Stimulated activated naive CD8-positive, alpha-beta T cell treated with anti-CD3 and anti-CD28 coated beads, Interleukin-15, amount 100 ng/mL, for 72 hours (primary cell): ENCODE measurements at regions not wholly inside any gene's neighbourhood (a gene's known extent, or its start where the extent isn't known, plus 50 kb on each side); places are given as distances from the start of the nearest gene placed in this dataset.

Source experiments
- ATAC-seq: fragments of 150-1000 bp; cut with Tn5 transposase; 2 replicates; pipeline ENCODE4 v1.10.0; 2021; ENCODE audit warnings: mild to moderate bottlenecking, moderate library complexity
- DNase-seq, 2 donors: peaks; one replicate each; pipeline ENCODE4 v3.0.0; 2021 to 2022
- H3K27ac Mint-ChIP-seq, 2 donors: one replicate each; pipeline ENCODE4 v1.8.0; 2022; ENCODE audit warnings: mild to moderate bottlenecking in 2 of 2, mixed read lengths in 2 of 2, moderate library complexity in 2 of 2
- H3K27me3 Mint-ChIP-seq: one replicate; pipeline ENCODE4 v1.8.0; 2022; ENCODE audit warnings: mixed read lengths
- H3K4me1 Mint-ChIP-seq: one replicate; pipeline ENCODE4 v1.8.0; 2022; ENCODE audit warnings: mild to moderate bottlenecking, mixed read lengths
- H3K4me3 Mint-ChIP-seq, 2 donors: one replicate each; pipeline ENCODE4 v1.8.0; 2022; ENCODE audit warnings: mild to moderate bottlenecking in 2 of 2, mixed read lengths in 2 of 2, moderate library complexity in 1 of 2
- H3K9me3 Mint-ChIP-seq, 2 donors: one replicate each; pipeline ENCODE4 v1.8.0; 2022; ENCODE audit warnings: mixed read lengths in 2 of 2

DNA sequence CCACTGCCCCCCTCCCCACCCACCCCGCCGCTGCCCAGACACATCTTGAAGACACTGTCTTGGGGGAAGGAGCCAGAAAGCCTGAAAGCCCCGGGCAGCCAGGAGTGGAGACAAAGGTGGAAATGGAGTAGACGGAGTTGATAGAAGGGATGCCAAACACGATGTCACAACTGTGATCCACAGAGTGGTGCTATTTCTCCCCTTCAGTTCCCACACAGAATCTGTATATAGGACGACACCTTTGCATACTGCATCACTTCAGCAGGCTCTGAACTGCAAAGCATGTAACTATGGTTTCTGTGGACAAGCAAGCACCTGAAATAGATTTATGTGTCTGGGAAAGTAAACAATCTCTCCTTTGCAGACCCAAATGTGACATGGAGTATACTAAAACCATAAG lies 56.4 kb upstream of the F13A1 start:
- no peak overlapping the region for H3K4me3 Mint-ChIP-seq
- no peaks in the 10 kb centered on the region for H3K4me1 Mint-ChIP-seq
- peaks cover 0 to 5% of the 10 kb centered on the region in 2 donors for H3K9me3 Mint-ChIP-seq
- DNase-seq, result no peak
- no peak overlapping the region for H3K27ac Mint-ChIP-seq
- H3K27me3 Mint-ChIP-seq, result no peaks in the 10 kb centered on the region
- no peak for ATAC-seq

DNA sequence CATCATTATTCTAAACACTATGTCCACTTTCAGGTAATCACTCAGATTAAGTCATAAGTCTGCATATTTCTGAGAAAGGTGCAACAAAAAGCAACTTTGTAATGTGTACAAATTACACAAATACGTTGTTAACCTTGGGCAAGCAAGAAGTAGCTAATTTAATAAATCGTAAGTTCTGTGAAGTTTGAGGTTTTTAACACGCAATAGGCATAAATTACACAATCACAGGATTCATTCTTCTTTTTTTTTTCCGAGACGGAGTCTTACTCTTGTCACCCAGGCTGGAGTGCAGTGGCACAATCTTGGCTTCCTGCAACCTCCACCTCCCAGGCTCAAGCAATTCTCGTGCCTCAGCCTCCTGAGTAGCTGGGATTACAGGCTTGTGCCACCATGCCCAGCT lies 57.2 kb upstream of the F13A1 start:
- DNase-seq, result no peak
- Mint-ChIP-seq H3K4me3 (no peak overlapping the region), H3K9me3 (peaks cover 0 to 5% of the 10 kb centered on the region in 2 donors), H3K4me1 (no peaks in the 10 kb centered on the region), H3K27me3 (no peaks in the 10 kb centered on the region), H3K27ac (no peak overlapping the region)
- no peak for ATAC-seq

GRCh38 chr6:6379573-6379972 lies 59.1 kb upstream of the F13A1 start:
- peaks cover 0 to under 1% of the 10 kb centered on the region in 2 donors for H3K9me3 Mint-ChIP-seq
- ATAC-seq, result no peak
- no peaks in the 10 kb centered on the region for H3K27me3 Mint-ChIP-seq
- H3K27ac Mint-ChIP-seq, result no peak overlapping the region
- no peak overlapping the region for H3K4me3 Mint-ChIP-seq
- no peaks in the 10 kb centered on the region for H3K4me1 Mint-ChIP-seq
- DNase-seq, result no peak

DNA sequence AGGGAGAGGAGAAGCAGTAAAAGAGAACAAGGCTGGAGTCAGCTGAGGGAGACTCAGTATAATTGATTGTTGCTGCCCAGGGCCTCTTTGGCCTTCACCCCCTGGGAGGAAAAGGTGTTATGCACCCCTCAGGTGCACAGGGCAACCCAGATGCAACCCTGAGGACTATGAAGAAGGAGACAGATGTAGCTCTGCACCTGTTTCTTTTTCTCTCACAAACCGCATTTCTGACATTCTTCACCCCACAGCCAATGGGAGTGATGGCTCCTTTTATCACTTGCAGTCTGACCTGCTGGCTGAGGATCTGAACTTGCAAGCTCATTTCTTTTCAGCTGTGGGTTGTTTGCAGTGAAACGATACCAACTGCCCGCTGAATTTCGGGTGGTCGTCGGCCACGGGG lies 64.1 kb upstream of the F13A1 start:
- ATAC-seq (no peak), DNase-seq (no peak)
- no peaks in the 10 kb centered on the region for H3K4me1 Mint-ChIP-seq
- no peak overlapping the region for H3K4me3 Mint-ChIP-seq
- no peaks in the 10 kb centered on the region for H3K9me3 Mint-ChIP-seq
- H3K27ac Mint-ChIP-seq, result no peak overlapping the region
- peaks cover 9% of the 10 kb centered on the region for H3K27me3 Mint-ChIP-seq

DNA sequence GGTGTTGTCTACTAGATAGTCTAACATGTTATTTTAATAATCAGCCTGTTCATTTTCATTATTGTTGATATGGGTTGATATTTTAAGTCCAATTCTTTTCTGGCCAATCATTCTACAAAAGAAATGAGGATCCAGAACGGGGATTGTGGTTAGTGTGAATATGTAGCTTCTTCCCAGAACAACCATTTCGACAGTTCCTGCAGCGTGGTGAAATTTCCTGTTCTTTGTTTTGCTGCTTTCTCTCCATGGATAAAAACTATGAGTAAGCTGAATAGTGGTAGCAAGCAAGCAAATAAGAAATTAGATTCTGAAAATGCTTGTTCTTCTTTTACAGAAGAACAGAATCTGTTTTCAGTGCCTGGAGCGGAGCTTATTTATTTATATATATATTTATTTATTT lies 65.5 kb upstream of the F13A1 start:
- ATAC-seq, result no peak
- no peaks in the 10 kb centered on the region for H3K9me3 Mint-ChIP-seq
- no peak overlapping the region for H3K27ac Mint-ChIP-seq
- no peaks in the 10 kb centered on the region for H3K4me1 Mint-ChIP-seq
- DNase-seq, result no peak
- H3K4me3 Mint-ChIP-seq, result no peak overlapping the region
- peaks cover 9% of the 10 kb centered on the region for H3K27me3 Mint-ChIP-seq

- no peak overlapping the region for H3K4me3 Mint-ChIP-seq
- no peaks in the 10 kb centered on the region for H3K9me3 Mint-ChIP-seq
- H3K27me3 Mint-ChIP-seq, result peaks cover 21% of the 10 kb centered on the region
- ATAC-seq (no peak), DNase-seq (no peak)
- H3K4me1 Mint-ChIP-seq, result no peaks in the 10 kb centered on the region
- no peak overlapping the region for H3K27ac Mint-ChIP-seq
These were observed 70.6 kb upstream of the F13A1 start for GRCh38 chr6:6390849-6391602.

DNA sequence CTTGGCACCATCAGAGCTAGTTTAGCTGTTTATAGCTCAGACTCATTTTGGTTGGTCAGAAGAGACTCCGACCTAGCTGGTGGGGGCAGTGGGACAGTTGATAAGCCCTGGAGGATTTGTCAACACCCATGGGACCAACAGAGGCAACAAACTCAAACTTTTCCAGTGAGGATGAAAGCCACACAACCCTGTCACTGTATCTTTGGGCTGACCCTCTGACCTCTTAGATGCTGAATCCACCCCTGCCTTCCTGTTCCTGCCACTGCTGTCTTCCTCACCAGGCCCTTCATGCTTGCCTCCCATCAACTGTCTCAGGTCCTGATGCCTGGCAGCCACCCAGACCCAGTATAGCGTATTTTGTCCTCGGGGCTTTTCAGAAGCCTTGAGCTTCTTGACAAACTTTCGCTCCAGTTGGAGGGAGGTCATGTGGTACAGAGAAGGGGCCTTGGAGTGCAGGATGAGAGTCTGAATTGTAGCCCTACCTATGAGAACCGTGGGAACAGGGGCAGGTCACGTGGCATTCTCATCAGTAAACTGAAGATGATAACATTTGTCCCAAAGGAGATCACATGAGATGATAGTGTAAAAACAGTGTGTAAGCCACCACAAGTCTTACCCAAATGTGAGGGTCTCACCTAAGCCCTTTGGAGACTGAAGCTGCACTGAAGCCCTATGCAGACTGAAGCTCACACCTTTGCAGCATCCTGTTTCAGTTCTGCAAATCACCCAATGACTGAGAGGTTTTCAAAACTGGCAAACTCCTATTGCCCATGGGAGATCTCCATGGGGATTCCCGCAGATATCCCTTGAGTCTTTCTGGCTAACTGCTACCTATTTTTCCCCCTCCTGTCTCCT lies 72.0 kb upstream of the F13A1 start:
- Mint-ChIP-seq H3K4me3 (no peak overlapping the region), H3K27ac (peak overlapping the region in 1 of 2 donors; percentile 50), H3K9me3 (no peaks in the 10 kb centered on the region), H3K27me3 (peaks cover 35% of the 10 kb centered on the region), H3K4me1 (no peaks in the 10 kb centered on the region)
- DNase-seq (no peak), ATAC-seq (no peak)

GRCh38 chr6:6393069-6393529 lies 72.6 kb upstream of the F13A1 start:
- H3K9me3 Mint-ChIP-seq, result no peaks in the 10 kb centered on the region
- H3K27me3 Mint-ChIP-seq, result peaks cover 32% of the 10 kb centered on the region
- H3K27ac Mint-ChIP-seq, result no peak overlapping the region
- DNase-seq (no peak), ATAC-seq (no peak)
- no peak overlapping the region for H3K4me3 Mint-ChIP-seq
- no peaks in the 10 kb centered on the region for H3K4me1 Mint-ChIP-seq

GRCh38 chr6:6395581-6396197 lies 75.2 kb upstream of the F13A1 start:
- Mint-ChIP-seq H3K4me1 (no peaks in the 10 kb centered on the region), H3K4me3 (no peak overlapping the region), H3K27ac (no peak overlapping the region), H3K27me3 (peaks cover 26% of the 10 kb centered on the region), H3K9me3 (no peaks in the 10 kb centered on the region)
- no peak for DNase-seq
- no peak for ATAC-seq

DNA sequence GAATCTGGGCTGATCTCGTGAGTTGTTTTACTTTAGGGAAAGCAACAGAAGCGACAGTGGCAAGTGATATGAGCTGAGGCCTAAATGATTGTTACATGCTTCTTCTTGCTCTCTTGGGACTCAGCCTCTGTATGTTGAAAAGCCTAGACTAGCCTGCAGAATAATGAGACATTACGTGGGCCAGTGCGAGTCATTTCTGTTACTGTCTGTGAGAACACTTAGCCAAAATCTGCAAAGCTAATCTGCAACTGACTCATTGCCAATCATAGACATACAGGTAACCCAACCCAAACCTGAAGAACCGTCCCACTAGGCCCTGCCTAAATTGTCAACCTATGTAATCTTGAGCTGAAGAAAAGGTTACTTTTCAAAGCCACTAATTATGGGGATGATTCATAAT lies 77.4 kb upstream of the F13A1 start:
- ATAC-seq (no peak), DNase-seq (no peak)
- Mint-ChIP-seq H3K4me3 (no peak overlapping the region), H3K27ac (no peak overlapping the region), H3K4me1 (no peaks in the 10 kb centered on the region), H3K9me3 (peaks cover 0 to 7% of the 10 kb centered on the region in 2 donors), H3K27me3 (peaks cover 26% of the 10 kb centered on the region)

DNA sequence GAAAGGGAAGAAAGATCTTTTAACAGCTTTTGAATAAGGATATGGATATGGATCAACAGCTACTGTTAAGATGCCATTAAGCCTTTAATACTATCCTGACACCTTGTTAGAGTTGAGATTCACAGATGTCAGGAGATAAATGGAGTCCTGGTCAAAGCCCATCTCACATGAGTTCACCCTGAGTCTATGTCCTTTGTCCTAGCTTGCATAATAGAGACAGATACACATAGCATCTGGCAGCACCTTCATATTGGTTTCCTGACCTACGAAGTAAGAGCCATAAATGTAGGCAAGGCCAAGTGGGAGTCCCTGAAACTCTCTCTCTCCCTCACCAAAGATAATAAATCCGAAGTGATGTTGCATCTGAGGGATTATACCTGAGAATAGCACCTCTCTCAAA lies 79.1 kb upstream of the F13A1 start:
- Mint-ChIP-seq H3K27ac (no peak overlapping the region), H3K27me3 (peaks cover 17% of the 10 kb centered on the region), H3K4me3 (no peak overlapping the region), H3K4me1 (no peaks in the 10 kb centered on the region), H3K9me3 (peaks cover 0 to 7% of the 10 kb centered on the region in 2 donors)
- ATAC-seq (no peak), DNase-seq (no peak)

GRCh38 chr6:6401401-6401800 lies 80.9 kb upstream of the F13A1 start:
- no peak for DNase-seq
- H3K9me3 Mint-ChIP-seq, result peaks cover 0 to 7% of the 10 kb centered on the region in 2 donors
- no peak overlapping the region for H3K4me3 Mint-ChIP-seq
- H3K27ac Mint-ChIP-seq, result no peak overlapping the region
- peaks cover 10% of the 10 kb centered on the region for H3K27me3 Mint-ChIP-seq
- no peaks in the 10 kb centered on the region for H3K4me1 Mint-ChIP-seq
- no peak for ATAC-seq

DNA sequence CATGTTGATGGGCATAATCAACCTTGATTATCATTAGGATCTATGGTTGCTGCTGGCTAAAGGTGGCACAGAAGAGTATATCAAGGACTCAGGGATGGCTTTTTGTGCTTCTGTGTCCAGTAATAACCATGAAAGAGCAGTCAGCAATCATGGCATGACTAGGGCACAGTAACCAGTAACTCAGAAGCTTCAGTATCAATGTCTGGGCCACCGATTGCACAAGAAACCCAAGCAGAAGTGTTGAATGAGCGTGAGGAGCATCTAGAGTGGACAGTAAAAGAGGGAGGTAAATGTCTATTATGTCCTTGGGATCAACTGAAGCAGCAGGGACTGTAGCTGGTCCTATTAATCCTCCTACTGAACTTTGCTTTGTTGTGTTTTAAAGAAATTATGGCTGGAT lies 81.5 kb upstream of the F13A1 start:
- Mint-ChIP-seq H3K27me3 (peaks cover 4% of the 10 kb centered on the region), H3K4me1 (no peaks in the 10 kb centered on the region), H3K4me3 (no peak overlapping the region), H3K9me3 (peaks cover 0 to 7% of the 10 kb centered on the region in 2 donors), H3K27ac (no peak overlapping the region)
- DNase-seq (no peak), ATAC-seq (no peak)

DNA sequence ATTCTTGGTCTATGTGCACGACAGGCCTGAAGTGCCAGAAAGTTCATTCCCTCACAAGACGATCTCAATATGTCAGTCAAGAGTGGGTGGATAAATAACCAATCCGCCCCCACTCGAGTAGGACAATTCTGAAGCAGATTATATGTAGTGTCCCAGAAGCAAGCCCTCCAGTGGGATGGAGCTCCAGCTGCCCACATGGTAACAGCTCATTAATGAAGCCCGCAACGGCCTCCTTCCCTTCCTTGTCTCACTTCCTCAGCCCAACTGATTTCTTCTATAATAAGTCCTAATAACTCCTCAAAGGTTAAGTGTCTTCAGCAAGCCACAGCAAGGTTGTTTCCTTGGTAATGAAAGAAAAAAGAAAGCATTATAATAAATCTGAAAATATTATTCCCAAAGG lies 82.1 kb upstream of the F13A1 start:
- H3K27ac Mint-ChIP-seq, result no peak overlapping the region
- peaks cover 0 to 7% of the 10 kb centered on the region in 2 donors for H3K9me3 Mint-ChIP-seq
- H3K27me3 Mint-ChIP-seq, result no peaks in the 10 kb centered on the region
- no peak overlapping the region for H3K4me3 Mint-ChIP-seq
- no peaks in the 10 kb centered on the region for H3K4me1 Mint-ChIP-seq
- ATAC-seq (no peak), DNase-seq (no peak)

- no peak overlapping the region for H3K27ac Mint-ChIP-seq
- no peak for DNase-seq
- H3K27me3 Mint-ChIP-seq, result peaks cover 8% of the 10 kb centered on the region
- no peak overlapping the region for H3K4me3 Mint-ChIP-seq
- H3K9me3 Mint-ChIP-seq, result peaks cover 0 to 7% of the 10 kb centered on the region in 2 donors
- no peaks in the 10 kb centered on the region for H3K4me1 Mint-ChIP-seq
- ATAC-seq, result no peak
These were observed 84.6 kb upstream of the F13A1 start for GRCh38 chr6:6405031-6405430.
